ENCODE measurements at regions not wholly inside any gene's neighbourhood (a gene's known extent, or its start where the extent isn't known, plus 50 kb on each side); places are given as distances from the start of the nearest gene placed in this dataset.
A peak's percentile ranks its signal among the peaks of the same experiment; 100 is the strongest.
"Not testable (repeated sequence)": the region's sequence is repeated elsewhere in the genome, so short reads cannot be mapped to it uniquely, and the experiment has no call there.

DNA sequence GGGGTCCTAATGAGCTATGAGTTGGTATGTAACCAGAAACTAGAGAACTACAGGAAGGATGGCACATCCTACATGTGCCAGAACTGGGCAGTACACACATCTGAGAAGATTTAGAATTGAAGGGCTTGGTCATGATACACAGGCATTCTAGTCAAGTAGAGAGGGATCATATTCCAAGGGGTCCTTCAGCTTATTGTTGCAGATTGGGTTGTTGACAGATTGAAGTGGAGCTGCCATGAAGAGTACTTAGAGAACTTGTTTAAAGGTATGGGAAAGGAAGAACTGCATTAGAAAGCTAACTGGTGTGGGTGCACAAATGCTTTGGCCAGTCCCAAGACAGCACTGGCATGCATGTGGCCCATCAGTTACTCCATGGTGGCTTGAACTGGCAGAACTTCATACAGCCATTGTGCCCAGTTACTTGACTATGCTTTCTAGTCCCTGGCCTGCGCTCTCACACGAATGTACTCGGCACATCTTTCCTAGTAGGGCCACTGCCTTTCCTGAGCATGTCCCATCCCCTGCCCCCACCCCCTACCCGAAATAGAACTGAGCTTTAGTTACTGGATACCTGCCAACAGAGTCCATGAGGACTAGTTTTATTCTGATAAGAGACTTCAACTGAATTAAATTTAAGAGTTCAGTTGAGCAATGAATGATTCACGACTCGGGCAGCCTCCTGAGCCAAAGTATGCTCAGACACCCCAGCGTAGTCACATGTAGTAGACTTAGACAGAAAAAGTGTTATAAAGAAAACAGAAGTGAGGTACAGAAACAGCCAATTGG, 64.0 kb downstream of the CCNG2 start:
- no peak for DNase-seq

DNA sequence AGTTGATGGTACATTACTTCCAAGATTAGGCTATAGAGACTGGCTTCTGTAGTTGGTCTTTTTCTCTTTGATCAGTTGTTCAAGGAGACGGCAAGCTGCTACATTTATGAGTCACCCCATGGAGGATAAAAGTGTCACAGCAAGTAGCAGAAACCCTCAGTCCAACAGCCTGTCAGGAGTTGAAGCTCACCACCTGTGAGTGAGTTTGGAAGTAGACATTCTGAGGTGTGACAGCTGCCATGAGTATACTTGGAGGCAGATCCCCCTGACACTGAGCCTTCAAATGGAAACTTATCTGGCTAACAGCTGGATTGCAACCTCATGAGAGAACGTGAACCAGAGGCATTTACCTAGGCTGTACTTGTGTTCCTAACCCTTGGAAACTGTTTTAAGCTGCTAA, 68.0 kb downstream of the CCNG2 start:
- DNase-seq: no peak

DNA sequence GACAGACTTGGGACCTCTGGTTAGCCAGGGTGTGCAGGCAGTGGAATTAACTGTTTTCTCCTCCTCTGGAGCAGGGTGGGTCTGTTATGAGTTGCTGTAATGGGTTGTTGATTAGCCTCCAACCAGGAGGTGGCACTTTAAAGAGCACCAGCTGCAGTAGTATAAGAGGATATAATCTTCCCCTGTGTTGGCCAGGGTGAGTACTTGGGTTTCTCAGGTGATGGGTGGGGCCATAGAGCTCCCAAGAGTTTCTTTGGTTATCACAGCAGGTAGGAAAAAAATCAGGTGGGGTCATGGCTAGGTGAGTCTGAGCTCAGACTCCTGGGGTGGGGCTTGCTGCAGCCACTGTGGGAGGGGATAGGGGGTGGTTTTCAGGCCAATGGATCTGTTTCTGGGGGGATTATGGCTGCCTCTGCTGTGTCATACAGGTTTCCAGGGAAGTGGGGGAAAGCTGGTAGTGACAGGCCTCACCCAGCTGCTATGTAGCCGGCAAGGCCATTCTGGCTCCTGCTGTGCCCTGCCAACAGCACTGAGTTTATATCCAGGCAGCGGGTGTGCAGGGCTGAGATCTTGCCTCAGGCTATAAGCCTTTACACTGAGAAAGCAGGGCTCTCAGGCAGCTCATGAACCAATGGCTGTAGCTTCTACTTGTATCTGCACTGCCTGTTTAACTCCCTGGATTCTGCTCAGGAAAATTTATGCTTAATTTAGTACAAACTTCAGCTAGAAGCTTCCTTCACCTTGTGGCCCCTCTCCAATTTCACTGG, 70.1 kb downstream of the CCNG2 start:
- DNase-seq: no peak

DNA sequence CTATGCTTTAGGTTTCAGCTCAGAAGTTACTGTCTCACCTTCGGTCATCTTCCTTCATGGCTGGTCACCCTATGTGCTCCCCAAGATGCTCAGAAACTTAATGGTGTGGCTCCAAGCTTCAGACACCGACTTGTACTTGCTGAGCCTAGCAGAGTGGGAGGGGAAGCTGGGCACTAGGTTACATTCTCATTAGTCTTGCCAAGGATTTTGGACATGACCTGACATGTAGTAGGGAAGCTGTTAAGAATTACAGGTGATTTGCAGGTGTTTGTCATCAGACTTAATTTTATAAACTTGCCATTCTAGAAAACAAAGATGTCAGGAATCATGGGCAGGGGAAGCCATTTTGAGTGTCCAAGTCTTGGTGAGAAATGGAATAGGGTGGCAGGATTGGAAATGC, 72.4 kb downstream of the CCNG2 start:
- no peak for DNase-seq

DNA sequence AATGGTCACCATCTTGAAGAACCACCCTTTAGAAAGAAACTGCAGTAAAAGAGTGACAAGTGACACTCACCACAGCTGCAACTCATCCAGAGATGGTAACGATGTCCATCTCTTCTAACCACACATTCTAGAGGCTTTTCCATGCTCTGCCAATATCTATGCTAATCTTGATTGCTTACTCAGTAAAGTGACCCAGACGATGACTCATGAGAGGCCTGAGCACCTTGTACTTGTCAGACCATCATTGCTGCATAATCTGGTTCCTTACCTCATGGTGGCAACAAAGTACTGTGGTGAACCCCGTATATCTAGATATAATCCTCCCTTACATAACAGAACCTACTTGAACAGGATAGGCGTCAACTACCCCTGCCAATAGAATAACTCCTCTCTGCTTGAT, 75.6 kb downstream of the CCNG2 start:
- no peak for DNase-seq

DNA sequence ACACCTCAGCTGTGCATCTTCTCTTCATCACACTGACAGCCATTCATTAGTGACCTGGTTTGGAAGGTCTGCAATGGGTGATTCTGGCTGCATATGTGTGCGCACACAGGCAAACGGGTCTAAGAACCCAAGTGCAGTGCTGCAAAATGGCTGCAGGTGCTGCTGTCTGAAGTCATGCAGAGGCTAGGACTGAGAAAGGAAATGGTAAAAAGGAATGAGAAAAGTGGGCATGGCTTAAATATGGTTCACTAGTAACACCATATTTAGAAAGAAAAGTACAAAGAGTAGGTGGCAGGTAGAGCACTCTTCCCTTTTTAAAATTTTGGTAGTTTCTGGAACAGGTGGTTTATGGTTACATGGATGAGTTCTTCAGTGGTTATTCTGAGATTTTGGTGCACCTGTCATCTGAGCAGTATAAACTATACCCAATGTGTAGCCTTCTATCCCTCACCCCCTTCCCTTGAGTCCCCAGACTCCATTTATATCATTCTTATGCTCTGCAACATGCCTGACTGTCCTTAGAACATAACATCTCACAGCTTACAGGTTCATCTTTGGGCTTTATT, 78.4 kb downstream of the CCNG2 start:
- DNase-seq: no peak

DNA sequence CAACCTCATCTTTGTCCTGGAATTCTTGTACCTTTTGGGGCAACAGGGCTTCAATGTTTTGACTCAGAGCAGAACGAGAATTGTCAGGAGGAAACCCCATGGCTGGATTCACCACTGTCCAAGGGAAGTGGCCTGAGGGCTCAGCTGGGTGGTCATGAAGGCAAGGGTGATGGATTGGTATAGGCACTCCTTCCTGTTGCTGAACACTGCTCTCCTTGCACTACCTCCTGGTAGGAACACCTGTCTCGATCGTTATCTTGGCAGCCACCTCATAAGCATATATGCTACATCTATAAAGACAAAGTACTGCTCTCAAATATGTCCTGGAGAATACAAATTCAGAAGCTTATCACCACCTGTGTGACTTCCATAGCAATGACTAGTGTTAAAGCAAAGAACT, 79.8 kb downstream of the CCNG2 start:
- DNase-seq: peak in 1 of 2 experiments; percentile 0

DNA sequence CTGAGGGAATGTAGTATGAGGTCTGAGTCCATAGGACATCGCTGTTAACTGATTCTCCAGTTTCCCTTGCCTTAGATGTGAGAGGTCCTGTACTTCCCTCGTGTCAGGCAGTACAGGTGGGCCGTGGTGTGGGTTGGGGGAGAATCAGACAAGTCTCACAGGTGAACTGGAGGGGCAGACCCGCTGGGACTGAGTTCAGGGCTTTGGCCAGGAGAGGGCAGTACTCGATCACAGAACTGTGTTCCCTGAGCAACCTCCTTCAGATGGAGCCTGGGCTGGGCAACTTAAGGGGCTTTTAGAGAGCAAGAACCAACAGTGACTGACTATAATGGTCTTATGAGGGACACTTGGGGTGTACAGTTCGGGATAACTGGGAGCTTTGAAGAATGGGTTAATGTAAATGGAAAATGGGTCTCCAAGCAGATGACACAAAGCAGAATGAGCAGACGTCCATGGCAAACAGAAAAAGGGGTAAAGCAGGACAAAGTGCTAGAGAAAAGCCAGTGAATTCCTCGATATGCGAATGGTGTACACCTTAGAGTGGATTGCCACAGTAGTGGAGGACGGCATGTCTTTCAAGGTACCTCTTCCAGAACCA, 83.6 kb downstream of the CCNG2 start:
- peak in 1 of 2 experiments; percentile 63 for DNase-seq

DNA sequence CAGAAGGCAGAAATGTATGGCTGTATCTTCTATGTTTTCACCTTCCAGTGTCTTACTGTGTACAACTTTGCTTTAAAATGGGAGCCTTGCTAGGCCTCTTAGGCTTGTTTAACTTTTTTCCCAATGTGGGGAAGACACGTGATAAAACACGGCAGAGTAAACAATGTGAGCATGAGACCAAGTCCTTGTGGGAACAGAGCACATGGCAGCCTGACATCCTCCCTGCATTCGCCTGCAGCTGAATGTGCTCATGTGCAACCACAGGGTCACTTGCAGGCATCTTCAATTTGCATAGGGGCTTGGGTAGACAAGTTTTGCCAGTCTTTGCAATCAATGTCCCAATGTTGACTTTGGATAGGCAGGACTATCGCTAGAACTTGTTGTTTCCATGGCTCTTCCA, 91.8 kb downstream of the CCNG2 start:
- DNase-seq: peak in 1 of 2 experiments; percentile 4

DNA sequence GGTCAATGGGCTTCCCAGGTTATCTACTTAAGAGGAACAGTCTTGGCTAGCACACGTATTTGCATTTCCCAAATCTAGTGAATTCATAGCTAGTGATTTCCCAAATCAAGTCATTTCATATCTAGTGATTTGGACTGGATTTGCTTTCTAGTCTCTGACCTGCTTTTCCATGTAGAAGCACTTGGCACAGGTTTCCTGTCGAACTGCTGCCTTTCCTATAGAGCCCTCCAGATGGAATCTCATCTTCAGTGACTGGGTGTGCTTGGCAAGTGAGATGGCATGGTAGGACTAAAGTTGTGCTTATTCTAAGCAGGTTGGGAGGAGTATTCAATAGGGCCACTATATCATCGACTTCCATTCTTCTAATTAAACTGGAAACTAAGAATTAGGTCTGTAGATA, 94.7 kb downstream of the CCNG2 start:
- no peak for DNase-seq

DNA sequence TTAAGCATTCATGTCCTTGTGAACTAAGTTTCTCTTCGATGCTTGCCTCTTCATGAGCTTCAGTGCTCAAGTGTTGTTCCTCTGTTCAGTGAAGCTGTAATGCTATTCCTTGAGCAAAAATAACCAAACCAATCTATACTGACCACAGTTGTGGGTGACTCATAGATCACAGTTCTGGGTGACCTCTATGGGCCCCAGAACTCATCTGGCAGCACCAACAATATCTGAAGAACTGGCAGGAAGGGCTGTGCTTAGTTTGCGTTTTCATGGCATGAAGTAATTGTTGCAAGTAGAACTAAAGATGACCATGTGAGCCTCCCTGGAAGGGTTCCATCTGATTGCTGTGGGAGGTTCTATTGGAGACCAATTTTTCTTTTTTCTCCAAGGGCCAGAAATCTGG, 106.2 kb downstream of the CCNG2 start:
- DNase-seq: no peak

DNA sequence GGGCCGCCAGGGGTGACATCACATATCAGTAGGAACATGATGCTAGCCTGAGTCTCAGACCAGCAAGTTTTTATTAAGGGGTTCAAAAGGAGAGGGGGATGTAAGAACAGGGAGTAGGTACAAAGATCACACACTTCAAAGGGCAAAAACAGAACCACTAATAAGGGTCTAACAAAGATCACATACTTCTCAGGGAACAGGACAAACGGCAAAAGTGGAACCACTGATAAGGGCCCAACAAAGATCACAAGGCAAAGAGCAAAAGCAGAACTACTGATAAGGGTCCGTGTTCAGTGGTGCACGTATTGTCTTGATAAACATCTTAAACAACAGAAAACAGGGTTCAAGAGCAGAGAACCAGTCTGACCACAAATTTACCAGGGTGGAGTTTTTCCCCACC, 107.0 kb downstream of the CCNG2 start:
- DNase-seq: not testable (repeated sequence)

DNA sequence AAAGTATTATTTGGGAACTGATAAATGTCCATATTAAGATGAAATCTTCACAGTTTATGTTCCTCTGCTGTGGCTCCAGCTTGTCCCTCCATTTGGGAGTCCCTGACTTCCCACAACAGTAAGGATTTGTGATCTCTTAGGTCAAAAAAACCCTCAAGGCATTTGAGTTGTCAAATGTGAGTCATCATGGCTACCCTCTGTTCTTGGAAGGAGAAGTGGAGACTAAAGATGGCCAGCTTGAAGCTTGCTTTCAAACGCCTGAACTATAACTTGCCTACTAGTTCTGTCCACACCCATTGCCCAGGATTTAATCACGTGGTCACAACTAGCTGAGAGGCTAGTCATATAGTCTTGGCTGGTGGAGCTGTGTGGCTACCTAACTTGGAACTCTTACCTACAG, 107.8 kb downstream of the CCNG2 start:
- no peak for DNase-seq

DNA sequence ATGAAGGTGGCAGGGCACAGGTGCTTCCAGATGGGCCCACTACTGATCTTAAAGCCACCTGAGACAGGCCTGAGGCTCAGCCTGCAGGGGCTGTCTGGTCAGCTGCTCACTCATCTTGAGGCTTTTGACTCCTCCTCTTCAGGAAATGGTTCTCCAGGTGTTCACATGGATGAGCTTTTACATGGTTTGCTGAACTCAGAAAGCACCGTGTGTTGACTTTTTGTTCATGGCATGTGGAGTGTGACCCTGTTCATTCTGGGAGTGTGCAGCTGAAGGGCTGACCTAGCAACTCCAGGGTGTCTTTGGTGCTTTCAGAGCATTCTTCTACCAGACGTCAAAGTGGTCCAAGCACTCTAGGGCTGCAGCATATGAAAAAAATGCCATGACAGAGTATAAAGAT, 111.1 kb downstream of the CCNG2 start:
- DNase-seq: no peak

DNA sequence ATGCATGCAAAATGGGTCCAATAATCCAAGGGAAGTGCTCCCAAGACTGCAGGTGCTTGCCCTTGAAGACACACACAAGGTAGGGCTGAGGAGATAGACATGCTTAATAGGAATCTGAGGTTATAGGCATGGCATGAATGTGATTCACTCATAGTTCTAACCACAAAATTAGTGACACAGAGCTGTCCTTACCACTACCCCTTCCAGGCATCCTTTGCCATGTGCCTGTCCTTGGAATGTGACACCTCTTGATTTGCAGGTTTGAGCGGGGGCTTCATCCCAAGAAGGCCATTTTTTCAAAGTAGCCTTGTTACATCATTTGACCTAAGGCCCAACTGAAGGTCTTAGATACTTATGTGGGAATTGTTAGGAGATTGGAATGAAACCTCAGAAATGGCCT, 112.5 kb downstream of the CCNG2 start:
- no peak for DNase-seq

DNA sequence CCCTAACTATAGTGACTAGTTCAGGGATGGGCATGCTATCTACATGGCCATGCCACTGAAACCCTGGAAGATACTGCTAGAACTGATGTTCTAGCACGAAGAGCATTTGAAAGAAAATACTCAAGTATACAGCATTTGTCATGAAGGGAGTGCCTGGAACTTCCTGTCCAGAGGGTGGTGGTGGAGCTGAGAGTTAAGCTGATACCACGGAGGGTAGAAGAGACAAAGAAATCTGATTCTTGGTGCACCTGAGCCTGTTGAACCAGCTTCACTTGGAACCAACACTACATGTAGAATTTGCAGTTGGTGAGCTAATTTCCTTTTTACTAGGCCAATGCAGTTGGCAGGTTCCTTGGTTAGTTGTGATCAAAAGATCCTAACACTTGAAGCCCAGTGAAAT, 116.4 kb downstream of the CCNG2 start:
- DNase-seq: no peak

DNA sequence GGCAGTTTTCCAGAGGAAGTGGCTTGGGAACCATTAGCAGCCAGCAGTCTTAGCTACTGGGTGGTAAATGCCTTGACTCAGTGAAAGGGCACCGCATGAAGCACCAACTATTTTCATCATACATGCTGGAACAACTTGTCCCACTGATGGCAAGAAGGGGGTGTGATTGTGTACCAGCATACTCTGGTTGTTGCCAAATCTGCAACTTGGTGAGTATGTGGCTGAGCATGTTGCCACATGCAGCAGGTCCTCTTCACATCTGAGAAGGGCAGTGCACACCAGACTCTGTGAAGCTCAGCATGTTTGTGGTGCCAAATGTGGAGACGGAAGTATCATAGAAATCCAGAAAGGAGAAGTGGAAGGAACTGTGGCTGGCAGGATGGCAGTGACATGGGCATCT, 122.1 kb downstream of the CCNG2 start:
- not testable (repeated sequence) for DNase-seq

DNA sequence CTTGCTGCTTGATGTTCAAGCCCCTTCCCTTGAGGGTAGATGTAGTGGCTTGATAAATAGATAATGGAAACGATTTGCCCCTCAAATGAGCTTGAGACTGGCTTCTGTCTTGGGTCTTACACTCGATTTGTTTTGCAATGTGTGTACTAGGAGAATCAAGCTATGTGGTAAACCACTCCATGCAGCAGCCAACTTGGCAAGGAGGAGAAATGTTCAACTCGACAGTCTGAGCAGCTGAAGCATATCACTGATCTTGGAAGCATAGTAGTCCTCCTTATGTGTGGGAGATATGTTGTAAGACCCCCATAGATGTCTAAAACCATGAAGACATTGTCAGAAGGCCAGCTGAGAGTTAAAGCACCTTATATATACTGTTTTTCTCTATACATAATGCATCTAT, 125.3 kb downstream of the CCNG2 start:
- no peak for DNase-seq

DNA sequence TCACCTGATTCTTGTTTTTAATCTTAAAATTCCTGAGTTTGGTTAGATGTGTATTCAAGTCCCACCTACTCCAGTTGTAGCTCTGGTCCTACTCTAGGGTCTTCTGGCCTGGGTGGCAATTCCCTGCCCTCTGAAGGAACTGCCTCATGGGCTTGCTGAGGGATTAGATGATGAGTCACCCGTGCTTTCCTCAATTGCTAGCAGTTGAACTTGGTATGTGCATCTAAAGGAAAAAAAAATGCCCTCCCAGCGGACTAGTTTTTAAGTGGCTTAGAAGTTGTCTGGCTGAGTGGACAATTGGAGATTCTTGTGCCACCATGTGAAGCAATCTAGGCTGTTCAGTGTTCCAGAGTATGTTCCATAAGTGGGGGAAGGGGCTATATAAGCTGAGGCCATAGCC, 127.0 kb downstream of the CCNG2 start:
- DNase-seq: no peak

DNA sequence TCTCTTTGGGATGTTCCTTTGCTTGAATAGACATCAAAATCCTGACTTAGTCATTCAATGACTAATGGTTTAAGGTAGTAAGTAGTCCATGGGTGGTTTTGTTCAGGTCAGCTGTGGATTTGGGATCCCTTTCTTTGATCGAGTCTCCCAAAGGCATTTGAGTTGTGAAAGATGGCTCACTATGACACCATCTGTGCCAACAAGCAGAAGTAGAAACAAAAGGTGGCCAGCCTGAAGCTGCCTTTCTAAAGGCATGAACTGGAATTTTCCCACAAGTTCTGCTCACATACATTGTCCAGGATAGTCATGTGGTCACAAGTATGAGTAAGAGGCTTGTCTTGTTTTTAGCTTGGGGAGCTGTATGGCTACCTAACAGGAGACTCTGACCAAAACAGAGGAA, 129.9 kb downstream of the CCNG2 start:
- DNase-seq: no peak

DNA sequence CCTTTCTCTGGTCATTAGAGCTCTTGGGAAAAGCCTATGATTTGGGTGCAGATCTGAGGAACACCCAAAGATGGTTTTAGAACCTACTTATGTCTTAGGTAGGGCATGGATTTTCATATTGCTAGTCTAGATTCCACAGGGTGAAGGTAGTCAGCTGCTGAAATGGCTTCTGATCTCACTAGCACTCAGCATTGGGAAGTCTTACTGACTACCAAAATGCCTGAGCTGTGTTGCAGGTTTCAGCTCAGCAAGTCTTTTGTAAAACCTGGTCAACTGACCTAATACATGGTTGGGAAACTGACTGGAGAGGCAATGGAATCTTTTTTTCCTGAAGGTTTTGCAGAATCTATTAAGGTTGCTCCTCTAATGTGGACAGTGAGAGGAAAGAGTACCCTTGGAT, 136.4 kb downstream of the CCNG2 start:
- DNase-seq: no peak

DNA sequence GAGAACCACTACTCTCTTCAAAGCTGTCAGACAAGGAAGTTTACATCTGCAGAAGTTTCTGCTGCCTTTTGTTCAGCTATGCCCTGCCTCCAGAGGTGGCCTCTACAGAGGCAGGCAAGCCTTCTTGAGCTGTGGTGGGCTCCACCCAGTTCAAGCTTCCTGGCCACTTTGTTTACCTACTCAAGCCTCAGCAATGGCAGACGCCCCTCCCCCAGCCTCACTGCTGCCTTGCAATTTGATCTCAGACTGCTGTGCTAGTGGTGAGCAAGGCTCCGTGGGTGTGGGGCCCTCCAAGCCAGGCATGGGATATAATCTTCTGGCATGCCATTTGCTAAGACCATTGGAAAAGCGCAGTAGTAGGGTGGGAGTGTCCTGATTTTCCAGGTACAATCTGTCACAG, 144.0 kb downstream of the CCNG2 start:
- DNase-seq: peak in 1 of 2 experiments; percentile 5

DNA sequence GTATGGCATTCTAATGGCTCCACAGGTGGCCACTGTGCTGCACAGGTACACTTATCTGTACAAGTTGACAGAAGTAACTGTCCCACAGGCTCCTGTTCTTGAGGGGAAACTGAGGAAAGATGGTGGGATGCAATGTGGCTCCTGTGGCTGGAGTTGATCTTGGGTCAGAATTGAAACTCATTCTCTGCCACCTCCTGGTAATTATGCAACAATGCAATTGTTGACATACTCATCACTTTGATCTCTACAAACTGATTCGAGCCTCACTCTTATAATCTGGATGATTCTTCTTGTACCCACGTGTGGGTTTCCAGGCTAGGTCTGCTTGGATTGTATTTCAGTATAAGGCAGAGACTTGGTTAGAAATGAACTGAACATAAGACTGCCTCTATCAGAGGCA, 148.8 kb downstream of the CCNG2 start:
- no peak for DNase-seq

DNA sequence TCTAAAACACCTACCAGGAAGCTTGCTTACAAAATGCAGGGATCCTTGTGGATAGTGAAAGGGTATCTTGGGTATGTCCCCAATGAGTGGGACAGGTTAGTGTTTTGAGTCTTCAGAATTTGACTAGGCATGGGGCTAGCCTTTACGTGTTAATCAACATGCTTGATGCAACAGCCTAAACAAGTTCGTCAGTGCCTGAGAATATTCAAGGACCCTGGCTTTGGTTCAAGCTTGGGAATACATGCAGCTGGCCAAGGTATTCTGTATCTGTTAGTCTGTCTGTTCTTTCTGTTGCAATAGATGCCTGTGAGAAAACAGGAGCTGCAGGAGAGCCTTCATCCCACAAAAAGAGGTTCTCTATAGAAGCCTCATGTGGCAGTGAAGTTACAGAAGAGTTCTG, 149.5 kb downstream of the CCNG2 start:
- DNase-seq: no peak

All from NCI-H526 (cell line).